ENCODE measurements at regions not wholly inside any gene's neighbourhood (a gene's known extent, or its start where the extent isn't known, plus 50 kb on each side); places are given as distances from the start of the nearest gene placed in this dataset.

- no peak for TF ChIP-seq EZH2 (IDR thresholded peaks at IDR 0.05)
- no peak for TF ChIP-seq FOXP2 (optimal IDR thresholded peaks at IDR 0.05; ENCODE audit: control extremely low read depth, extremely low read length, insufficient read depth)
Observed at GRCh38 chr20:52766645-52767435, 205.3 kb upstream of the TSHZ2 start.

Measured in SK-N-MC (cell line).